ENCODE measurements at regions not wholly inside any gene's neighbourhood (a gene's known extent, or its start where the extent isn't known, plus 50 kb on each side); places are given as distances from the start of the nearest gene placed in this dataset.

GRCh38 chr7:91579837-91580236 lies 300.7 kb downstream of the MTERF1 start:
- ChIA-PET CTCF (no interaction called here), POLR2A (no interaction called here), RAD21 (ENCODE audit: low non-redundant PET in 1 of 2, low total read pairs in 2 of 2, uncharacterized antibody in 2 of 2, unreplicated experiment in 2 of 2) (no interaction called here)
- intact Hi-C loops (cut with micrococcal nuclease), result no loop called here
- Histone ChIP-seq H3K9ac (ENCODE audit: low read length) (no peak overlapping the region), H3K4me3 (replicated peaks in 1 of 2; ENCODE audit: low read depth in 1 of 2, low read length in 2 of 2) (no peak overlapping the region), H3K79me2 (ENCODE audit: insufficient read depth, low read length) (no peaks in the 10 kb centered on the region), H4K20me1 (ENCODE audit: insufficient read depth) (no peaks in the 10 kb centered on the region), H3K36me3 (ENCODE audit: control insufficient read depth in 1 of 2, insufficient read depth in 2 of 2, low read length in 2 of 2) (no peaks in the 10 kb centered on the region), H3K27ac (ENCODE audit: low read depth, low read length) (no peak overlapping the region), H3K9me3 (ENCODE audit: control insufficient read depth in 1 of 2, insufficient read depth in 1 of 2, low read depth in 1 of 2, low read length in 2 of 2) (no peaks in the 10 kb centered on the region), H3K9me2 (ENCODE audit: insufficient read depth) (no peaks in the 10 kb centered on the region), H3K4me2 (ENCODE audit: low read length) (no peak overlapping the region), H3K4me1 (ENCODE audit: control insufficient read depth in 1 of 2, insufficient read depth in 2 of 2, low read length in 2 of 2) (no peaks in the 10 kb centered on the region), H2AFZ (ENCODE audit: low read depth, low read length, poor library complexity, severe bottlenecking) (no peak overlapping the region), H3K27me3 (ENCODE audit: insufficient read depth, low read length) (no peaks in the 10 kb centered on the region)
- no TSS peak for BruUV-seq (replicated peaks)
- DNase-seq (ENCODE audit: low read depth, low spot score), result no peak
- TF ChIP-seq CTCF (IDR thresholded peaks at IDR 0.05 in 2 of 3, conservative IDR thresholded peaks at IDR 0.05 in 1 of 3; ENCODE audit: borderline replicate concordance in 1 of 3, insufficient read depth in 1 of 3, low read depth in 2 of 3, low read length in 2 of 3), result no peak
- TF ChIP-seq ZNF274 (IDR thresholded peaks at IDR 0.05; ENCODE audit: low read depth, low read length), result no peak
- no peak for TF ChIP-seq SIN3A (IDR thresholded peaks at IDR 0.05; ENCODE audit: low read depth)
- no peak for TF ChIP-seq REST (IDR thresholded peaks at IDR 0.05; ENCODE audit: low read depth)
- no peak for TF ChIP-seq TCF7L2 (IDR thresholded peaks at IDR 0.05; ENCODE audit: borderline replicate concordance, extremely low read depth, insufficient read depth, insufficient read length)
- TF ChIP-seq MAX (IDR thresholded peaks at IDR 0.05), result no peak
- no peak for TF ChIP-seq JUND (IDR thresholded peaks at IDR 0.05)
- no peak for TF ChIP-seq ELF1 (IDR thresholded peaks at IDR 0.05; ENCODE audit: borderline replicate concordance, low read depth)
- ATAC-seq, result no peak
